ENCODE measurements at regions not wholly inside any gene's neighbourhood (a gene's known extent, or its start where the extent isn't known, plus 50 kb on each side); places are given as distances from the start of the nearest gene placed in this dataset.

DNA sequence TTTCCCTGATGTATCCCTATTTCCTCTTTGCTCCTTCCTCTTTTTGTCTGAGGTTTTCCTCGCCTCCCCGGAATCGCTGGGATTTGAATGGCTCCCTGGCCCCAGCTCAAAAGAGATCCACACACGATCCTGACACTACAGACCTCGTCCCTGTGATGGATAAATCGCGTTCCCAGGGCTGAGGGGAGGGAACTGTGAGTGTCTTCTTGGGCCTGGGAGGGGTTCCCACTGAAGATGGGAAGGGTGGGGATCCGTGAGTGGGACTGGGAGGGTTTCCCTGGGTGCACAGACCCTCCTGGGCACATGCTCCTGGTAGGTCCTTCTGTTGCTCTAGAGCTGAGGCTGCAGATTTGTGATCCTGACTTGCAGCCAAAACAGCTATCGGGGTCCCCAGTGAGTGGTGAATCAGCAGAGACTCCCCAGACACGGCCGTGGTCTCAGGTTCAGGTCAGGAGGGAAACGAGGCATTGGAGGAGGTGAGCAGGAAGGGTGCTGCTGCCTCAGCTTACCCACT is 591.0 kb downstream of the PTPRU start:
- TF ChIP-seq POLR2A (IDR thresholded peaks at IDR 0.05; ENCODE audit: low read length) (no peak), GATA1 (IDR thresholded peaks at IDR 0.05; ENCODE audit: low read depth, low read length) (no peak)
- no peak for DNase-seq

DNA sequence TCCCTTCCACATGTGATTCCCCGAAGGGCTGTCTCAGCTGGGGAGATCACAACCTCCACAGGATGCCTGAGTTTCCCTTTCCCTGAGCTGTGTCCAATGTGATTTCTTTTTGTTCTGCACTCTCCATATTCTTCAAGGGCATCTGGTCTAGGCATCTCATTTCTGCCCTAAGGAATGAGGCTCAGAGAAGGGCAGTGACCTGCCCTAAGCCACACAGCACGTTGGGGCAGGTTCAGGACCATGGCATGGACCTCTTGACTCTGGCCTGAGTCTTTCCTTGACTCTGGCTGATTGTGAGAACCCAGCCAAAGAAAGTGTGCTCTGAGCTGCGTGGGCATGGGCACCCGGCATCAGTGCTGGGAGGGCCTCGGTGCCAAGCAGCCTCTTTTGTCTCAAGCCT is 590.3 kb downstream of the PTPRU start:
- DNase-seq: no peak
- TF ChIP-seq GATA1 (IDR thresholded peaks at IDR 0.05; ENCODE audit: low read depth, low read length) (no peak), POLR2A (IDR thresholded peaks at IDR 0.05; ENCODE audit: low read length) (no peak)

DNA sequence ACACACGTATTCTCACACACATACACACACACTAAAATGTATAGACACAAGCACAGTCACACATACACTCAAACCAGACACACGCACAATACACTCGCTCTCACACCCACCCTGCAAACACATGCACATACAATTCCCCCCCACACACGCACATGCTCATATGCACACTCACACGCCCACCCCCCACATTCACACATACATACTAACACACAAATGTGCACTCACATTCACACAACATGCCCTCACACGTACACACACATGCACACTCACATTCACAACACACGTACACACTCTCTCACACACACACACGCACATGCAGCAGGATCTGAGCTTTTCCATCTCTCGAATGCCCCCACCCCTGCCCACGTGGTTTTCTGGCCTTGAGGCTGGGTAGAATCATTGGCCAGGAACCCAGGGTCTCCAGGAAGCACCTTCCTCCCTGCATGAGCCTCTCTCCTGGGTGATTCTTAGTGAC is 589.7 kb downstream of the PTPRU start:
- TF ChIP-seq GATA1 (IDR thresholded peaks at IDR 0.05; ENCODE audit: low read depth, low read length) (no peak), POLR2A (IDR thresholded peaks at IDR 0.05; ENCODE audit: low read length) (no peak)
- no peak for DNase-seq

DNA sequence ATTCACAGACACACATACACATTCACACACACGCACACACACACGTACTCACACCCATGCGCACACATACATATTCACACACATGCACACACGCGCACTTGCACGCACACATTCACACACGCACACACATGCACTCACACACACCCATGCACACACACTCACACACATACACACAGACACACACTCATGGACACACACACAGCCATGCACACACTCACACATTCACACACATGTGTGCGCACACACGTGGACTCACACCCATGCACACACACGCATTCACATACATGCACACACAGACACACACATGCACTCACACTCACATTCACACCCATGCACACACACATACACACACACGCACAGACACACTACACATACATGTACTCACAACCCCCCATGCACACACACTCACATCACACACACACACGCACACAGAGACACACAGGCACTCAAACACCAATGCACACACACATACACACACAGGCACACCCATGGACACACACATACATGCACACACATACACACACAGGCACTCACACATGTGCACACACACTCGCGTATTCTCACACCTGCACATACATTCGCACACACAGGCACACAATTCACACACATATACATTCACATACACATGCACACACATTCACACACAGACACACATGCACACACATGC is 589.1 kb downstream of the PTPRU start:
- no peak for DNase-seq

DNA sequence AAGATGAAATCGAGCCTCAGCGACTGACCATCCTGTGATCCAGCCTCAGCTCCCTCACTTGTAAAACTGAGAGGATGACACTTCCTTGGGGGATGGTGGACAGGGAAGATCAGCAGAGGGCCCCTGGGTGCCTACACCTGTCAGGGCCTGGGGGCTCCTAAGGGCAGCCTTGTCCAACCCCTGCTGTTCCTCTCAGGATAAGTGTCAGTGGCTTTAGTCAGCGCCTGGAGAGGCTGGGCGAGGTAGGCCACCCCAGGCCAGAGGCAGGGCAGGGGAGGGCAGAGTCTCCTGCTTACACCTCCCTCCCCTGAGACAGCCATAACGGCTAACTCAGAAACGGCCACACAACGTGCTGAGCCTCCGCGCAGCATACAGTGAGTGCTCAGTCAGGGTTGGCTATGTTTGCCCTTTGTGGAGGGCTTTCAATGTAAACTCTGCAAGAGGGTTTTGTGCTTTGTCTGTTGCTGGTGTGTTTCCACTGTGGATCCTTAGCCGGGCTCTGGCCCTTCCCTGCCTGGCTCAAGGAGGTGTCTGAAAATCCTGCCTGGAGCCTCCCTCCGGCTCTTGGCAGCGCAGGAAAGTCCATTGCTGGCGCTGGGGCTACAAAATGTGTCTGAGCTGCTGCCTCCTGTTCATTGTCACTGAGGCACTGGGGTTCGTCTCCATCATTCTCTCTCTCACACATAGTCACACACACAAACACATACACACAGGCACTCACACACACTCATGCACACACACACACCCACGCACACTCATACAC is 588.4 kb downstream of the PTPRU start:
- TF ChIP-seq POLR2A (IDR thresholded peaks at IDR 0.05; ENCODE audit: low read length) (no peak), GATA1 (IDR thresholded peaks at IDR 0.05; ENCODE audit: low read depth, low read length) (no peak)
- no peak for DNase-seq

More for the DNA sequence above, 589.1 kb downstream of the PTPRU start:
- TF ChIP-seq POLR2A (IDR thresholded peaks at IDR 0.05; ENCODE audit: low read length) (no peak), GATA1 (IDR thresholded peaks at IDR 0.05; ENCODE audit: low read depth, low read length) (no peak)

DNA sequence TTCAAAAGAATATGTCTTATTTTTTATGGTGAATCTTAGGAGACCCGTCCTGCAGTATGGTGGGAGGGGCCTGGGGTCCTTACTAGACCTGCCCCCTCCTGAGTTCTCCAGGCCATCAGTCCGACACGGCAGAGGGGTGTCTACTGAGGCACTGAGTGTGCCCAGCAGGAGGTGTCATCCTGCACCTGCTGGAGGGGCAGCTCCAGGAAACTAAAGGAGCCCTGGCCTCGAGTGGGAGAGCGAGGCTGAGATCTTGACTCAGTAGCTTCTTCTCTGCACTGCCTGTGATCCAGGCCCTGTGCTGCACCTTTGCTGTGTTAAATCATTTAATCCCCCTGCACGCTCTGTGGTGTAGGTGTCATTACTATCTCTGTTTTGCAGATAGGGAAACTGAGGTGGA is 587.7 kb downstream of the PTPRU start:
- DNase-seq: no peak
- TF ChIP-seq GATA1 (IDR thresholded peaks at IDR 0.05; ENCODE audit: low read depth, low read length) (no peak), POLR2A (IDR thresholded peaks at IDR 0.05; ENCODE audit: low read length) (no peak)

DNA sequence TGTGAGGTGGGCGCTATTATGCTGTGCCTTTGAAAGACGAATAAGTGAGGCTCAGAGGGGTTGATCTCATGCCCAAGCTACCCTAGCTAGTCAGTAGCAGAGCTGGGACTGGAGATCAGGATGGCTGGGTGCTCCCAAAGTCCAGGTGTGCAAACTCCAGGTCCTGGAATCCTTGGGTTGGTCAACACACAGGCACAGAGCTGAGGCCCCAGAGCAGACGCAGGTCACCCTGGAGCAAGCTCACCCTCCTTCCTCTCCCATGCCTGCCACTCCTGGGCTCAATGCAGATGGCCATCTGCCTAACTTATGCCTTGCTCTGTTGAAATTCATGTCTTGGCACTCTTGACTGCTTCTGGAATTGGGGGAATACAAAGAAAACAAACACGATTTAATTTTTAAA is 587.2 kb downstream of the PTPRU start:
- TF ChIP-seq POLR2A (IDR thresholded peaks at IDR 0.05; ENCODE audit: low read length) (no peak), GATA1 (IDR thresholded peaks at IDR 0.05; ENCODE audit: low read depth, low read length) (no peak)
- DNase-seq: no peak

DNA sequence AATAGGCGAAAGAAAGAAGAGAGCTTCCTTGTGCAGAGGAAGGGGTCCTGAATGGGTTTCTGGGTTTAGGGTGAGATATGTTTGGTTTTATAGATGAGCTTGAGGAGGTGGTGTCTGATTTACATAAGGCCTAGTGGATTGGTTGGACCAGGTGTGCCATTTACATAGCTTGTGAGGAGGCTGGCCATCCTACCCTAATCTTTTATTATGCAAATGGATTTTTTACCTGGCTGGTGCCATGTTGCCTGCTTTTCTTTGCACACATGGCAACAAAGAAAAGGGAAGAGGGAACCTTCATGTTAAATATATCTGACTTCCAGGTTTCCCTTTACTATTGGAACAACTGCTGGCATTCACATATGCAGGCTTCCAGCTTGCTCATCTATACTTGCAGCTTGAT is 585.3 kb downstream of the PTPRU start:
- TF ChIP-seq GATA1 (IDR thresholded peaks at IDR 0.05; ENCODE audit: low read depth, low read length) (no peak), POLR2A (IDR thresholded peaks at IDR 0.05; ENCODE audit: low read length) (no peak)

DNA sequence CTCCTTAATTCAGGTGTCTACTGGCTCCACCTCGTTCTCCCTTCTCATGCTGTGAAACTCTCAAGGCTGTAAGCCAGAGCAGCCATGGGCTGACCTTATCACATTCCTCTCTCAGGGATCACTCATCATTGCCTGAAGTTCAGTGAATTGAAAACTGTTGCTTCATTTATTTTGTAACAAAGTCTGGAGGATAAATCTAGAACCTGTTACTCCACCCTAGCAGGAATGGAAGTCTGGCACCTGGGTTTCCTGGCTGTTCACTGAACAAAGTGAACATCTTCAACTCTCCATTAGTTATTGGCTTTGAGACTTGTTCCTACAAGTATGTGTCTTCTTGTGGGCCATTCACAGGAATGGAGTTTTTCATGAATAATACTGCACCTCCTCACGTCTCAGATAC is 584.1 kb downstream of the PTPRU start:
- no peak for DNase-seq
- TF ChIP-seq GATA1 (IDR thresholded peaks at IDR 0.05; ENCODE audit: low read depth, low read length): no peak
- TF ChIP-seq POLR2A (IDR thresholded peaks at IDR 0.05; ENCODE audit: low read length): no peak

More for the DNA sequence above, 585.3 kb downstream of the PTPRU start:
- no peak for DNase-seq

DNA sequence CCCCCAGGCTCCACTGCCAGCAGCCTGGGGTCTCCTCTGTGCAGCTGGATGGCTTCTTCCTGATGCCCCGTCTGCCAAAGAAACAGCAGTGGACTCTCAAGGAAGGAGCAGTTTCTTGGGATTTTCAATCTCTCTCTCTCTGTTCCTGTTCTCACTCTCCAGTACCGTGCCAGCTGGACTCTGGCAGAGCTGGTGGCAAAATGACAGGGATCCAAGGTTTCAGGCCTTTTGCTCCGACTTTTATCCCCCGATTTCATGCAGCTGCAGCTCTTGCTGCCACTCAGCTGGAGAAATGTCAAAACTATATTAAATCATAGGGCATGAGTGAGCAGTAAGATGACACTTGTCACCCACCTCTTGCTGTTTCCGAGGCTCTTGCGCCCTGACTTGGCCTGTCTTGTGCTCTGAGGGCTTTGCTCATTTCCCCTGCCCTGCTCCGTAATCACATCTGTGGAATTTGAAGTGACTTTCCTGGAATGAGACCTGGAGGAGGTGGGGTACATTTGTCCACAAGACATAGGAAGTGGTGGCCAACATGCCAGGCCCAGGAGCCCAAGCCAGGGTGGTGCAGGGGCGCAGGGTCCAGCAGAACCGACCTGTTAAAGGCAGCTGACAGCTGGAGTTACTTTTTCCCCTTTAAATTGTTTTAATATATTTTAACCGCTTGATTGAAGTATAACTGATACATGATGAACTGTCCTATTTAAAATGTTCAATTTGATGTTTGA is 576.2 kb downstream of the PTPRU start:
- DNase-seq: no peak
- TF ChIP-seq POLR2A (IDR thresholded peaks at IDR 0.05; ENCODE audit: low read length) (no peak), GATA1 (IDR thresholded peaks at IDR 0.05; ENCODE audit: low read depth, low read length) (no peak)

DNA sequence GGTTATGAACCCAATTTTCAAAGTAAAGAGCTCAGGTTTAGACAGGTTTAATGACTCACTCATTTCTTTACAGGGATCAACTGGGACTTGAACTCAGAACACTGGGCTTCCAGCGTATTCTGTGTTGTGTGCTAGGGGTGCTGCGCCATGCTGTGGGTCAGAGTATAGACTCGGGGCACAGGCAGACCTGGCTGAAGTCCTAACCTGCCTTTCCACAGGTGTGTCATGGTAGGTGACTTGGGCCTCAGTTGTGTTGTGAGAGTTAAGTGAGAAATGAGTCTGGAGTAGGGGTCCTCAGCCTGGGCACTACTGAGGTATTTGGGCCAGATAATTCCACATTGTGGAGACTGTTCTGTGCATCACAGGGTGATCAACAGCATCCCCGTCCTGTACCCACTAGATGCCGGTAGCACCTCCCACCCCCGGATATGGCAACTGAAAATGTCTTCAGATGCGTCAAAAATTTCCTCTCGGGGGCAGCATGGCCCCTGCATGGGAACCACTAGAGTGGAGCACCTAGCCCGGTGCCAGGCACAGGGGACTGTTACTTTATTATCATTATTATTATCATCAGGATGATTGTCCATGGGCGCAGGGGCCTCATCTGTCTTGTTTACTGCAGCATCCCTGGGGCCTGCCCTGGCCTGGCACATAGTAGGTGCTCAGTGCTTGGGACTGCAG is 575.5 kb downstream of the PTPRU start:
- TF ChIP-seq POLR2A (IDR thresholded peaks at IDR 0.05; ENCODE audit: low read length) (no peak), GATA1 (IDR thresholded peaks at IDR 0.05; ENCODE audit: low read depth, low read length) (no peak)
- DNase-seq: no peak

DNA sequence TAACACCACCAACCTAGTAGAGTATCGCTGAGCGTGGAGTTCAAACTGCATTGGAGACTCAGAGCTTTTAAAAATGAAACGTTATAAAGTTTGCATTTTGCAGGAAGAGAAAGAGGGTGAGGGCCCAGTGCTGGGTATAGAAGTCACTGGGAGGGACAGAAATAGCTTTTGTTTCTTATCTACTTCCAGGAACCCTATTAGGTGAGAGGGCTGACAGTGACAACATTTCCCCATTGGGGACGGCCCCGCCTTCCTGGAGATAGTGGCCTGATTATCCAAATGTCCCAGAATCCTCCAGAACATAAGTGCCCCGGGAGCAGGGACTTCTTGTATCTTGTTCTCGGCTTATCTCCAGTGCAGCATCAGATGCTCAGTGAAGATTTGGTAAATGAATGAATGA is 574.9 kb downstream of the PTPRU start:
- no peak for DNase-seq
- TF ChIP-seq GATA1 (IDR thresholded peaks at IDR 0.05; ENCODE audit: low read depth, low read length) (no peak), POLR2A (IDR thresholded peaks at IDR 0.05; ENCODE audit: low read length) (no peak)

Data from erythroblast (primary cell).